C4-2B (cell line): ENCODE measurements at regions not wholly inside any gene's neighbourhood (a gene's known extent, or its start where the extent isn't known, plus 50 kb on each side); places are given as distances from the start of the nearest gene placed in this dataset.

Source experiments
- H3K27ac ChIP-seq: fragments of 450-650 bp; 2 replicates; pipeline ENCODE4 v1.5.1; 2017
- CTCF ChIP-seq: fragments of 450-650 bp; conservative IDR thresholded peaks from 2 replicates; pipeline ENCODE4 v1.5.1; 2017; ENCODE audit warnings: mild to moderate bottlenecking
- ZFX ChIP-seq: fragments of 450-650 bp; IDR thresholded peaks from 2 replicates; pipeline ENCODE4 v1.6.1; 2017

GRCh38 chr1:59089922-59090457 lies 206.9 kb upstream of the FGGY start:
- no peak for TF ChIP-seq CTCF
- TF ChIP-seq ZFX = no peak
- no peak overlapping the region for H3K27ac ChIP-seq

- TF ChIP-seq CTCF = no peak
- TF ChIP-seq ZFX = no peak
- H3K27ac ChIP-seq = no peak overlapping the region
Observed at GRCh38 chr1:59092126-59092525, 204.8 kb upstream of the FGGY start.

- no peak for TF ChIP-seq ZFX
- TF ChIP-seq CTCF = no peak
Observed at GRCh38 chr1:59094001-59094400, 202.9 kb upstream of the FGGY start.

GRCh38 chr1:59096501-59096900 lies 200.4 kb upstream of the FGGY start:
- TF ChIP-seq ZFX = no peak
- TF ChIP-seq CTCF = no peak
- no peak overlapping the region for H3K27ac ChIP-seq

More at GRCh38 chr1:59094001-59094400, 202.9 kb upstream of the FGGY start:
- no peak overlapping the region for H3K27ac ChIP-seq

GRCh38 chr1:59098655-59099054 lies 198.2 kb upstream of the FGGY start:
- TF ChIP-seq CTCF = no peak
- no peak for TF ChIP-seq ZFX

GRCh38 chr1:59100708-59101374 lies 196.1 kb upstream of the FGGY start:
- H3K27ac ChIP-seq = no peak overlapping the region
- no peak for TF ChIP-seq ZFX
- TF ChIP-seq CTCF = no peak

More at GRCh38 chr1:59098655-59099054, 198.2 kb upstream of the FGGY start:
- H3K27ac ChIP-seq = no peak overlapping the region; the same call in 1 of the 2 replicates

GRCh38 chr1:59101518-59101917 lies 195.4 kb upstream of the FGGY start:
- TF ChIP-seq ZFX (no peak), CTCF (no peak)

More at GRCh38 chr1:59101518-59101917, 195.4 kb upstream of the FGGY start:
- H3K27ac ChIP-seq = no peak overlapping the region
